Stimulated activated CD4-positive, alpha-beta T cell treated with anti-CD3 and anti-CD28 coated beads, Interleukin-12 subunit alpha, Interleukin-12 subunit beta, amount 100 ng/mL, for 4 hours (primary cell): ENCODE measurements at regions not wholly inside any gene's neighbourhood (a gene's known extent, or its start where the extent isn't known, plus 50 kb on each side); places are given as distances from the start of the nearest gene placed in this dataset.

Experiments
- DNase-seq: peaks from one replicate; pipeline ENCODE4 v3.0.0-alpha.2; 2020

- no peak for DNase-seq
Measured at GRCh38 chr2:181152226-181152625, 171.8 kb downstream of the UBE2E3 start.

GRCh38 chr2:181152701-181153100 is 172.3 kb downstream of the UBE2E3 start:
- DNase-seq, result no peak

- DNase-seq, result no peak
Measured at GRCh38 chr2:181153886-181154285, 173.5 kb downstream of the UBE2E3 start.

GRCh38 chr2:181157326-181157725 is 176.9 kb downstream of the UBE2E3 start:
- DNase-seq, result no peak

- DNase-seq, result no peak
Measured at GRCh38 chr2:181158427-181158826, 178.0 kb downstream of the UBE2E3 start.

GRCh38 chr2:181161615-181162014 is 181.2 kb downstream of the UBE2E3 start:
- no peak for DNase-seq

- no peak for DNase-seq
Measured at GRCh38 chr2:181163139-181163538, 182.7 kb downstream of the UBE2E3 start.

GRCh38 chr2:181163691-181164090 is 183.3 kb downstream of the UBE2E3 start:
- no peak for DNase-seq

GRCh38 chr2:181164699-181165098 is 184.3 kb downstream of the UBE2E3 start:
- no peak for DNase-seq

GRCh38 chr2:181165199-181165868 is 184.9 kb downstream of the UBE2E3 start:
- DNase-seq, result no peak

GRCh38 chr2:181169503-181169902 is 189.1 kb downstream of the UBE2E3 start:
- no peak for DNase-seq

- DNase-seq, result no peak
Measured at GRCh38 chr2:181170256-181170655, 189.9 kb downstream of the UBE2E3 start.

GRCh38 chr2:181172676-181173075 is 192.3 kb downstream of the UBE2E3 start:
- DNase-seq, result no peak

- no peak for DNase-seq
Measured at GRCh38 chr2:181174611-181175580, 194.5 kb downstream of the UBE2E3 start.

- DNase-seq, result no peak
Measured at GRCh38 chr2:181176540-181176939, 196.1 kb downstream of the UBE2E3 start.

- no peak for DNase-seq
Measured at GRCh38 chr2:181177376-181177775, 197.0 kb downstream of the UBE2E3 start.

- DNase-seq, result no peak
Measured at GRCh38 chr2:181178130-181178529, 197.7 kb downstream of the UBE2E3 start.

GRCh38 chr2:181178823-181179412 is 198.5 kb downstream of the UBE2E3 start:
- peak; percentile 24 for DNase-seq

GRCh38 chr2:181183878-181184542 is 203.6 kb downstream of the UBE2E3 start:
- no peak for DNase-seq

GRCh38 chr2:181185421-181185820 is 205.0 kb downstream of the UBE2E3 start:
- no peak for DNase-seq

GRCh38 chr2:181185948-181186347 is 205.5 kb downstream of the UBE2E3 start:
- no peak for DNase-seq

- DNase-seq, result no peak
Measured at GRCh38 chr2:181188605-181189004, 208.2 kb downstream of the UBE2E3 start.

GRCh38 chr2:181189951-181190350 is 209.5 kb downstream of the UBE2E3 start:
- DNase-seq, result no peak
